ENCODE measurements at regions not wholly inside any gene's neighbourhood (a gene's known extent, or its start where the extent isn't known, plus 50 kb on each side); places are given as distances from the start of the nearest gene placed in this dataset.

DNA sequence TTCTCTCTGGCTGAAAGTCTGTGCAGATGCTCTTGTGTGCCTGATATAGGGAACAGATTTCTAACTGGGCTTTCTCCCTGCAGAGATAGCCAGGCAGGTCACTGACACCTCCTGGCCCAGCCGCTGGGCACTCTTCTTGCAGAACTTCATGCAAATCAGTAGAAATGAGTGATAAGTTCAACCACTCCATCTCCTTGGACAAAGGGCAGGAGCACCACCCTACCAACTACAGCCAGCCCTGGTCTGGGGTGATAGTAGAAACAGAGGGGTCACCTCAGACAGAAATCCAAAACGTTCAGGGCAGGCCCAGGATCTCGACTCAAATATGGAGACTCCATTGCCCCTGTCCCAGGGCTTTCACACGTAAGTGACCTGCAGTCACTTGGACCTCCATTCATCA is 917.8 kb upstream of the ZNF722 start:
- TF ChIP-seq ZNF274 (IDR thresholded peaks at IDR 0.05; ENCODE audit: low read depth, low read length), result no peak
- TF ChIP-seq YY1 (IDR thresholded peaks at IDR 0.05; ENCODE audit: insufficient read depth, insufficient read length), result no peak
